Left ventricle myocardium inferior (tissue), 1 donor: ENCODE measurements at regions not wholly inside any gene's neighbourhood (a gene's known extent, or its start where the extent isn't known, plus 50 kb on each side); places are given as distances from the start of the nearest gene placed in this dataset.
A peak's percentile ranks its signal among the peaks of the same experiment; 100 is the strongest.

Experiments
- DNase-seq: peaks from one replicate; pipeline ENCODE4 v3.0.0-alpha.2; 2020
- H3K27ac ChIP-seq: fragments of 200-600 bp; replicated peaks from 2 replicates; pipeline ENCODE4 v1.8.0; 2021
- H3K27me3 ChIP-seq: fragments of 200-600 bp; 2 replicates; pipeline ENCODE4 v1.8.0; 2021; ENCODE audit warnings: low read depth
- H3K36me3 ChIP-seq: fragments of 200-600 bp; 2 replicates; pipeline ENCODE4 v1.8.0; 2021
- H3K4me1 ChIP-seq: fragments of 200-600 bp; 2 replicates; pipeline ENCODE4 v1.8.0; 2021
- H3K4me3 ChIP-seq: fragments of 200-600 bp; 2 replicates; pipeline ENCODE4 v1.8.0; 2021; ENCODE audit warnings: mild to moderate bottlenecking, moderate library complexity
- H3K9me3 ChIP-seq: fragments of 200-600 bp; replicated peaks from 2 replicates; pipeline ENCODE4 v1.8.0; 2021
- intact Hi-C: fragments of 100-400 bp; cut with micrococcal nuclease; formaldehyde crosslinking; loops from one replicate; pipeline ENCODE4 v1.11.0; 2022
- TF ChIP-seq, protein P1 (sequence below): fragments of 200-600 bp; IDR thresholded peaks from 2 replicates; pipeline ENCODE4 v1.8.0; 2021; ENCODE audit warnings: antibody characterized with exemption, mild to moderate bottlenecking, borderline replicate concordance
- donor health status: DM: no; HTN: yes; CAD: no; lungs with severe emphysema.

DNA sequence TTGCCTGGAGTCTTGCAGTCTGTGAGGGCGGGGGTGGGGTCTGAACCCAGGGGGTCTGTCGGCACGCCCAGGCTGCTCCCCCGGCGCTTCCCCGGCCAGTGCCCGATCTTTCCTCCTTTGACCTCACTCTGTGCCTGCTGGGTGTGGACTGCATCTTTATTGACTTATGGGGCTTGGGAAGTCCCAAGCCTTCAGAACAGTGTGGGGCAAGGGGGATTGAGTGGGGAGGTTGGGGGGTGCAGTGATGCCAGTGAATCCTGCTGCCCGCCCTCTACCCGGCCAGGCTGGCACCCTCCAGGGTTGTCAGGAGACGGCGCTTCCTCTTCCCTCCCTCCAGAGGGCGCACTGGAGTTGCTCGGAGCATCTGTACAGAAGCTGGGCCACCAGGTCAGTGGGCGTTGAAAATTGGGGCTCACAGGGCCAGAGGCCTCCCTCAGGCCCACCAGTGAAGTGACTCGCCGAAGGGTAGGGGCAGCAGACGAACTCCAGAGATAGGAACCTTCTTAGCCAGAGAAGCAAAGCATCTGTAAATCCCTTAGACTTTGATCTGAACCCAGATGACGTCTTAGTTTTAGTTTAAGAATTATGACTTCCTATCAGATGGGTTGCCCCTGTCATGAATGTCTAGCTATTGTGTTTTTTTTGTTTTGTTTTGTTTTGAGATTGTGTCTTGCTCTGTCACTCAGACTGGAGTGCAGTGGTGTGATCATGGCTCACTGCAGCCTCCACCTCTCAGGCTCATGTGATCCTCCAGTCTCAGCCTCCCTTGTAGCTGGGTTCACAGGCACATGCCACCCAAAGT lies 184.8 kb upstream of the CIBAR2 start:
- intact Hi-C loops: no loop called here
- peaks cover 10% of the 10 kb centered on the region for H3K4me1 ChIP-seq
- TF ChIP-seq, protein P1, sequence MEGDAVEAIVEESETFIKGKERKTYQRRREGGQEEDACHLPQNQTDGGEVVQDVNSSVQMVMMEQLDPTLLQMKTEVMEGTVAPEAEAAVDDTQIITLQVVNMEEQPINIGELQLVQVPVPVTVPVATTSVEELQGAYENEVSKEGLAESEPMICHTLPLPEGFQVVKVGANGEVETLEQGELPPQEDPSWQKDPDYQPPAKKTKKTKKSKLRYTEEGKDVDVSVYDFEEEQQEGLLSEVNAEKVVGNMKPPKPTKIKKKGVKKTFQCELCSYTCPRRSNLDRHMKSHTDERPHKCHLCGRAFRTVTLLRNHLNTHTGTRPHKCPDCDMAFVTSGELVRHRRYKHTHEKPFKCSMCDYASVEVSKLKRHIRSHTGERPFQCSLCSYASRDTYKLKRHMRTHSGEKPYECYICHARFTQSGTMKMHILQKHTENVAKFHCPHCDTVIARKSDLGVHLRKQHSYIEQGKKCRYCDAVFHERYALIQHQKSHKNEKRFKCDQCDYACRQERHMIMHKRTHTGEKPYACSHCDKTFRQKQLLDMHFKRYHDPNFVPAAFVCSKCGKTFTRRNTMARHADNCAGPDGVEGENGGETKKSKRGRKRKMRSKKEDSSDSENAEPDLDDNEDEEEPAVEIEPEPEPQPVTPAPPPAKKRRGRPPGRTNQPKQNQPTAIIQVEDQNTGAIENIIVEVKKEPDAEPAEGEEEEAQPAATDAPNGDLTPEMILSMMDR: peak; percentile 76
- no peak for DNase-seq
- H3K4me3 ChIP-seq: no peak overlapping the region
- H3K36me3 ChIP-seq: no peaks in the 10 kb centered on the region
- H3K27me3 ChIP-seq: no peaks in the 10 kb centered on the region
- no peak overlapping the region for H3K27ac ChIP-seq
- no peaks in the 10 kb centered on the region for H3K9me3 ChIP-seq

DNA sequence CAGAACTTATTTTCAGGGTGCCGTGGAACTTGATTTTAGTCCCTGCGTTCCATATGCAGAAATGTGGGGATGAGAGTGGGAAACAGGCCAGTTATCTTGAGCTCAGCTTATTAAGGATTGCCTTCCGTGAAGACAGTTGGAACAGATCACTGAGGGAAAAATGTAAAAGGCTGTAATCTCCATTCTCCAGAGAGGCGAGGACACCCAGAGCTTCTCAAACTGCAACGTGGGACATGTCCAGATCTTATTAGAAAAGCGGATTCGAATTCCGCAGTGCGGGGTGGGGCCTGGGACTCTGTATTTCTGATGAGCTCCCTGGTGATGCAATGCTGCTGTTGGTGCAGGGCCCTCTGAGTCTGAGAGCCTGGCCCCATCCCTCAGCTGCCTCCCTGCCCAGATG lies 185.6 kb upstream of the CIBAR2 start:
- H3K27me3 ChIP-seq: peaks cover 2% of the 10 kb centered on the region
- no peaks in the 10 kb centered on the region for H3K36me3 ChIP-seq
- peaks cover 11% of the 10 kb centered on the region for H3K4me1 ChIP-seq
- DNase-seq: no peak
- TF ChIP-seq, protein P1: no peak
- no peak overlapping the region for H3K4me3 ChIP-seq
- no peak overlapping the region for H3K27ac ChIP-seq
- intact Hi-C loops: no loop called here
- H3K9me3 ChIP-seq: no peaks in the 10 kb centered on the region

DNA sequence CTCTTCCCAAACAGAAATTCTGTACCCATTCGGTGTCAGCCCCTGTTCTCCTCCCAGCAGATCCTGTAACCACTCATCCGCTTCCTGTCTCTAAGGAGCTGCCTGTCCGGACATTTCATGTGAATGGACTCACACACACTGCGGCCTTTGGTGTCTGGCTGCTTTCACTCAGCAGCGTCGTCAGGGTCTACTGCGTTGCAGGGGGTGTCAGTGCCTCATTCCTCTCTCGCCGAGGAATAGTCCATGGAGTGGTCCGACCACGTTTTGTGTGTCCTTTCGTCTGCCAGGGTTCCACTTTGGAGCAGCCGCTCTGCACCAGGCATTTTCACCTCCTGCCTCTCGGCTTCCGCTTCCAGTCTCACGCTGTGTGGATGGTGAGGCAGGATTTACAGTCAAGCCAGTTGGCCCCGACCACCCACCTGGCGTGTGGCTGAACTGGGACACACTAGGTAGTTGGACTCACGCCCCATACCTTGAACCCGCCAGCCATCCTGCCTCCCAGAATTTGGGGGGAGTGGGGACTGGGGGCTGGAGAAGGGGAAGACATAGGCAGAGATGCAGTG lies 188.2 kb upstream of the CIBAR2 start:
- intact Hi-C loops: no loop called here

DNA sequence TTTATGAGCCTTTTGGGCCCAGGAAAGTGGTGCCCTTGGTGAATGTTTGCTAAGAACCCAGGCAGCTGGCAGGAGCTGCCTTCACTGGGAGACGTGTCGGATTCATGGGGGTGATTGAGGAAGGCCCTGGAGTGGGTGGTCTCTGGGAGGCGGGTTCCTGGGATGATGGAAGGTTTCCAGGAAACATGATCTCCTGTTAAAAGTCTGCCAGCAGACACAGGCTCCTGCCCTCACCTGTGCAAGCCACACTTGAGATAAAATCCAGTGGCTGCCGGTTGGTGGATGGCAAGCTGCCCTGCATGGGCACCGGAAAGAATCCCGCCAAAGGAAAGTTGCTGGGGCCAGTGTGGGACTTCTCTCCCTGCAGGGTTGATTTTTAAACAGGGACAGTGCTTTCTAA lies 189.0 kb upstream of the CIBAR2 start:
- H3K9me3 ChIP-seq: no peaks in the 10 kb centered on the region
- no peak overlapping the region for H3K27ac ChIP-seq
- H3K27me3 ChIP-seq: peaks cover 4% of the 10 kb centered on the region
- TF ChIP-seq, protein P1: no peak
- H3K4me1 ChIP-seq: peaks cover 21% of the 10 kb centered on the region
- intact Hi-C loops: no loop called here
- no peak overlapping the region for H3K4me3 ChIP-seq
- no peak for DNase-seq
- no peaks in the 10 kb centered on the region for H3K36me3 ChIP-seq

More for the DNA sequence above, 188.2 kb upstream of the CIBAR2 start:
- Histone ChIP-seq H3K27ac (no peak overlapping the region), H3K4me3 (no peak overlapping the region), H3K4me1 (peaks cover 14% of the 10 kb centered on the region), H3K27me3 (peaks cover 4% of the 10 kb centered on the region), H3K36me3 (no peaks in the 10 kb centered on the region), H3K9me3 (no peaks in the 10 kb centered on the region)
- TF ChIP-seq, protein P1: no peak
- DNase-seq: no peak

DNA sequence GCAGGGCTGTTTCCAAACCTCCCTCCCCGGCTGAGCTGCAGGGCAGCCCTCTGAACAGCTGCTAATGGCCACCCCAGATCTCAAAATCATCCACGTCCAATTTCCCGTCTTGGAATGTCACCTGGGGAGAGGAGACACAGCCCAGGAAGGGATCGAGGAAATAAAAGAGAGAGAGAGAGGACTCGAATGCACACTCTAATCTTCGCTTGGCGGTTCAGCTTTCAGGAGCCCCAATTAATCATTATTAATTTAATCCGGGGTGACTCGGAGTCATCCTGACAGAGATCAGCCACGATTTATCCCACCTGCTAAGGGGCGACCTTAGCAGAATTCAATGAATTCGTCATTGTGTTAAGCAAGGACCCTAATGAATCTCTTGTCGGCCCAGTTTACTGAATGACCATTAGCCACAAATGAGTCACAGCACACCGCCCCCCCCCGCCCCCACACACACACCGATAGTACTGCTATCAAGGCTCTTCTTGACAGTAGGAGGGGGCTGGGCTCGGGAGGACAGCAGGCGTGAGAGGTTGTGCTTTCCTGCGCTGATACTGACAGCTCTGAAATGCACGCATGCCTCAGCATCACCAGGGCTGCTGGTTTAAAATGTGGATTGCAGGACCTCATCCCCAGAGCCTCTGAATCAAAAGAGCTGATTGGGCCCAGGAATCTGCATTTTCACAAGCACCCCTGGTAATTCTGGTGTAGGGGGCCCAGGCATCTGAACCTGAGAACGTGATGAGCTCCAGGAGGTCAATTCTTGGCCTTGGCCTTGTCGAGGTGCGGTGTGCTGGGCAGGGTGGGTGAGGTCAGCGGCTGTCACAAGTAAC lies 190.0 kb upstream of the CIBAR2 start:
- H3K9me3 ChIP-seq: no peaks in the 10 kb centered on the region
- H3K27ac ChIP-seq: no peak overlapping the region
- TF ChIP-seq, protein P1: no peak
- DNase-seq: no peak
- H3K36me3 ChIP-seq: no peaks in the 10 kb centered on the region
- H3K4me3 ChIP-seq: no peak overlapping the region
- H3K4me1 ChIP-seq: peaks cover 31% of the 10 kb centered on the region
- H3K27me3 ChIP-seq: peaks cover 4% of the 10 kb centered on the region
- intact Hi-C loops: no loop called here
